GM23338 (cell line): ENCODE measurements at regions not wholly inside any gene's neighbourhood (a gene's known extent, or its start where the extent isn't known, plus 50 kb on each side); places are given as distances from the start of the nearest gene placed in this dataset.

Experiments used
- ATAC-seq: fragments of 200-7000 bp; cut with Tn5 transposase; 3 replicates; pipeline ENCODE4 v1.9.1; 2020
- DNase-seq: peaks from one replicate; pipeline ENCODE4 v3.0.0-alpha.2; 2015; ENCODE audit warnings: low spot score
- H2AFZ ChIP-seq: fragments of 200-600 bp; sonication (generic); 2 replicates; pipeline ENCODE4 v1.8.0; 2016; ENCODE audit warnings: antibody characterized with exemption, mild to moderate bottlenecking, moderate library complexity
- H3F3A ChIP-seq: fragments of 200-600 bp; sonication (generic); replicated peaks from 2 replicates; pipeline ENCODE4 v1.8.0; 2017; ENCODE audit warnings: antibody characterized with exemption, mixed run types, low read depth
- H3K27ac ChIP-seq: fragments of 200-600 bp; sonication (generic); 2 replicates; pipeline ENCODE4 v1.6.1; 2016; ENCODE audit warnings: low read depth
- H3K27me3 ChIP-seq: fragments of 200-600 bp; sonication (generic); 2 replicates; pipeline ENCODE4 v1.8.0; 2016; ENCODE audit warnings: mild to moderate bottlenecking, mixed run types, moderate library complexity; ENCODE audit not compliant: insufficient read depth
- H3K36me3 ChIP-seq: fragments of 200-600 bp; sonication (generic); 2 replicates; pipeline ENCODE4 v1.8.0; 2016; ENCODE audit warnings: mild to moderate bottlenecking; ENCODE audit not compliant: insufficient read depth
- H3K4me1 ChIP-seq: fragments of 200-600 bp; sonication (generic); 2 replicates; pipeline ENCODE4 v1.8.0; 2016; ENCODE audit warnings: mild to moderate bottlenecking, moderate library complexity; ENCODE audit not compliant: insufficient read depth
- H3K4me2 ChIP-seq: fragments of 200-600 bp; sonication (generic); 2 replicates; pipeline ENCODE4 v1.7.1; 2017; ENCODE audit warnings: mixed run types
- H3K4me3 ChIP-seq: fragments of 200-600 bp; sonication (generic); 2 replicates; pipeline ENCODE4 v1.6.1; 2016; ENCODE audit warnings: mixed run types
- H3K79me2 ChIP-seq: fragments of 200-600 bp; sonication (generic); replicated peaks from 2 replicates; pipeline ENCODE4 v1.8.0; 2017; ENCODE audit warnings: mild to moderate bottlenecking; ENCODE audit not compliant: insufficient read depth
- H3K9me2 ChIP-seq: fragments of 200-600 bp; sonication (generic); 2 replicates; pipeline ENCODE4 v1.8.0; 2017; ENCODE audit not compliant: insufficient read depth
- H4K20me1 ChIP-seq: fragments of 200-600 bp; sonication (generic); replicated peaks from 2 replicates; pipeline ENCODE4 v1.8.0; 2017; ENCODE audit warnings: mild to moderate bottlenecking; ENCODE audit not compliant: insufficient read depth
- H3K27ac Mint-ChIP-seq: 2 replicates; pipeline ENCODE4 v1.8.0; 2020; ENCODE audit warnings: inconsistent platforms, mild to moderate bottlenecking, moderate library complexity, mixed read lengths
- H3K27me3 Mint-ChIP-seq: 3 replicates; pipeline ENCODE4 v1.8.0; 2022; ENCODE audit warnings: low read depth, mild to moderate bottlenecking, moderate library complexity, mixed read lengths, inconsistent platforms; ENCODE audit not compliant: insufficient read depth, poor library complexity
- H3K36me3 Mint-ChIP-seq: 3 replicates; pipeline ENCODE4 v1.8.0; 2021; ENCODE audit warnings: low read depth, mild to moderate bottlenecking, inconsistent platforms, moderate library complexity, mixed read lengths
- H3K4me1 Mint-ChIP-seq: 3 replicates; pipeline ENCODE4 v1.8.0; 2020; ENCODE audit warnings: mild to moderate bottlenecking, inconsistent platforms, mixed read lengths
- H3K4me3 Mint-ChIP-seq: 3 replicates; pipeline ENCODE4 v1.8.0; 2021; ENCODE audit warnings: moderate library complexity, mild to moderate bottlenecking, inconsistent platforms, mixed read lengths
- H3K9me3 Mint-ChIP-seq: 3 replicates; pipeline ENCODE4 v1.8.0; 2020; ENCODE audit warnings: moderate library complexity, mild to moderate bottlenecking, inconsistent platforms, mixed read lengths
- CREB1 ChIP-seq: fragments of 250-450 bp; sonication (Bioruptor Pico); IDR thresholded peaks from 2 replicates; pipeline ENCODE4 v1.5.0; 2020; ENCODE audit warnings: low read depth, mild to moderate bottlenecking, moderate library complexity
- EZH2 ChIP-seq: fragments of 200-600 bp; sonication (generic); IDR thresholded peaks from one replicate; pipeline ENCODE4 v1.8.0; 2017; ENCODE audit warnings: antibody characterized with exemption, mild to moderate bottlenecking, low read depth; ENCODE audit not compliant: unreplicated experiment
- JUNB ChIP-seq: IDR thresholded peaks from one replicate; pipeline ENCODE4 v1.6.1; 2016; ENCODE audit warnings: antibody characterized with exemption; ENCODE audit not compliant: unreplicated experiment
- NANOG ChIP-seq: IDR thresholded peaks from 2 replicates; pipeline ENCODE4 v1.6.1; 2016; ENCODE audit warnings: antibody characterized with exemption, borderline replicate concordance
- STAT1 ChIP-seq: IDR thresholded peaks from one replicate; pipeline ENCODE4 v1.6.1; 2016; ENCODE audit warnings: antibody characterized with exemption; ENCODE audit not compliant: unreplicated experiment
- ZNF331 ChIP-seq: fragments of 250-450 bp; sonication (Bioruptor Pico); IDR thresholded peaks from 2 replicates; pipeline ENCODE4 v1.5.0; 2020; ENCODE audit warnings: low read depth, mild to moderate bottlenecking, moderate library complexity
- TF ChIP-seq, protein P1 (sequence below): fragments of 250-450 bp; sonication (Bioruptor Pico); IDR thresholded peaks from 2 replicates; pipeline ENCODE4 v1.5.0; 2020; ENCODE audit warnings: mild to moderate bottlenecking, moderate library complexity
- TF ChIP-seq, protein P2 (sequence below), 2 experiments: fragments of 200-600 bp in 1 of 2; sonication (generic) in 1 of 2; conservative IDR thresholded peaks; 2 replicates each; pipeline versions ENCODE4 v1.5.1 to v1.6.1; 2016 to 2017; ENCODE audit warnings: antibody characterized with exemption in 2 of 2, low read depth in 2 of 2, mild to moderate bottlenecking in 2 of 2, moderate library complexity in 1 of 2
- TF ChIP-seq, protein P3 (sequence below): IDR thresholded peaks from 2 replicates; pipeline ENCODE4 v1.6.1; 2016; ENCODE audit warnings: antibody characterized with exemption
- TF ChIP-seq, protein P4 (sequence below): IDR thresholded peaks from one replicate; pipeline ENCODE4 v1.6.1; 2018; ENCODE audit warnings: antibody characterized with exemption; ENCODE audit not compliant: unreplicated experiment

- 0 out of 3 replicates have a peak, but pooled peaks cover 1% of the 10 kb centered on the region for H3K9me3 Mint-ChIP-seq
- H3K27me3 ChIP-seq: no peaks in the 10 kb centered on the region
- H3F3A ChIP-seq: no peaks in the 10 kb centered on the region
- ATAC-seq: no peak
- H3K36me3 Mint-ChIP-seq: peaks cover 4% of the 10 kb centered on the region; the same call in 1 of the 3 replicates
- no peak overlapping the region for H3K27ac ChIP-seq
- H3K4me2 ChIP-seq: no peak overlapping the region
- no peaks in the 10 kb centered on the region for H4K20me1 ChIP-seq
- no peak for DNase-seq
- TF ChIP-seq, protein P1, sequence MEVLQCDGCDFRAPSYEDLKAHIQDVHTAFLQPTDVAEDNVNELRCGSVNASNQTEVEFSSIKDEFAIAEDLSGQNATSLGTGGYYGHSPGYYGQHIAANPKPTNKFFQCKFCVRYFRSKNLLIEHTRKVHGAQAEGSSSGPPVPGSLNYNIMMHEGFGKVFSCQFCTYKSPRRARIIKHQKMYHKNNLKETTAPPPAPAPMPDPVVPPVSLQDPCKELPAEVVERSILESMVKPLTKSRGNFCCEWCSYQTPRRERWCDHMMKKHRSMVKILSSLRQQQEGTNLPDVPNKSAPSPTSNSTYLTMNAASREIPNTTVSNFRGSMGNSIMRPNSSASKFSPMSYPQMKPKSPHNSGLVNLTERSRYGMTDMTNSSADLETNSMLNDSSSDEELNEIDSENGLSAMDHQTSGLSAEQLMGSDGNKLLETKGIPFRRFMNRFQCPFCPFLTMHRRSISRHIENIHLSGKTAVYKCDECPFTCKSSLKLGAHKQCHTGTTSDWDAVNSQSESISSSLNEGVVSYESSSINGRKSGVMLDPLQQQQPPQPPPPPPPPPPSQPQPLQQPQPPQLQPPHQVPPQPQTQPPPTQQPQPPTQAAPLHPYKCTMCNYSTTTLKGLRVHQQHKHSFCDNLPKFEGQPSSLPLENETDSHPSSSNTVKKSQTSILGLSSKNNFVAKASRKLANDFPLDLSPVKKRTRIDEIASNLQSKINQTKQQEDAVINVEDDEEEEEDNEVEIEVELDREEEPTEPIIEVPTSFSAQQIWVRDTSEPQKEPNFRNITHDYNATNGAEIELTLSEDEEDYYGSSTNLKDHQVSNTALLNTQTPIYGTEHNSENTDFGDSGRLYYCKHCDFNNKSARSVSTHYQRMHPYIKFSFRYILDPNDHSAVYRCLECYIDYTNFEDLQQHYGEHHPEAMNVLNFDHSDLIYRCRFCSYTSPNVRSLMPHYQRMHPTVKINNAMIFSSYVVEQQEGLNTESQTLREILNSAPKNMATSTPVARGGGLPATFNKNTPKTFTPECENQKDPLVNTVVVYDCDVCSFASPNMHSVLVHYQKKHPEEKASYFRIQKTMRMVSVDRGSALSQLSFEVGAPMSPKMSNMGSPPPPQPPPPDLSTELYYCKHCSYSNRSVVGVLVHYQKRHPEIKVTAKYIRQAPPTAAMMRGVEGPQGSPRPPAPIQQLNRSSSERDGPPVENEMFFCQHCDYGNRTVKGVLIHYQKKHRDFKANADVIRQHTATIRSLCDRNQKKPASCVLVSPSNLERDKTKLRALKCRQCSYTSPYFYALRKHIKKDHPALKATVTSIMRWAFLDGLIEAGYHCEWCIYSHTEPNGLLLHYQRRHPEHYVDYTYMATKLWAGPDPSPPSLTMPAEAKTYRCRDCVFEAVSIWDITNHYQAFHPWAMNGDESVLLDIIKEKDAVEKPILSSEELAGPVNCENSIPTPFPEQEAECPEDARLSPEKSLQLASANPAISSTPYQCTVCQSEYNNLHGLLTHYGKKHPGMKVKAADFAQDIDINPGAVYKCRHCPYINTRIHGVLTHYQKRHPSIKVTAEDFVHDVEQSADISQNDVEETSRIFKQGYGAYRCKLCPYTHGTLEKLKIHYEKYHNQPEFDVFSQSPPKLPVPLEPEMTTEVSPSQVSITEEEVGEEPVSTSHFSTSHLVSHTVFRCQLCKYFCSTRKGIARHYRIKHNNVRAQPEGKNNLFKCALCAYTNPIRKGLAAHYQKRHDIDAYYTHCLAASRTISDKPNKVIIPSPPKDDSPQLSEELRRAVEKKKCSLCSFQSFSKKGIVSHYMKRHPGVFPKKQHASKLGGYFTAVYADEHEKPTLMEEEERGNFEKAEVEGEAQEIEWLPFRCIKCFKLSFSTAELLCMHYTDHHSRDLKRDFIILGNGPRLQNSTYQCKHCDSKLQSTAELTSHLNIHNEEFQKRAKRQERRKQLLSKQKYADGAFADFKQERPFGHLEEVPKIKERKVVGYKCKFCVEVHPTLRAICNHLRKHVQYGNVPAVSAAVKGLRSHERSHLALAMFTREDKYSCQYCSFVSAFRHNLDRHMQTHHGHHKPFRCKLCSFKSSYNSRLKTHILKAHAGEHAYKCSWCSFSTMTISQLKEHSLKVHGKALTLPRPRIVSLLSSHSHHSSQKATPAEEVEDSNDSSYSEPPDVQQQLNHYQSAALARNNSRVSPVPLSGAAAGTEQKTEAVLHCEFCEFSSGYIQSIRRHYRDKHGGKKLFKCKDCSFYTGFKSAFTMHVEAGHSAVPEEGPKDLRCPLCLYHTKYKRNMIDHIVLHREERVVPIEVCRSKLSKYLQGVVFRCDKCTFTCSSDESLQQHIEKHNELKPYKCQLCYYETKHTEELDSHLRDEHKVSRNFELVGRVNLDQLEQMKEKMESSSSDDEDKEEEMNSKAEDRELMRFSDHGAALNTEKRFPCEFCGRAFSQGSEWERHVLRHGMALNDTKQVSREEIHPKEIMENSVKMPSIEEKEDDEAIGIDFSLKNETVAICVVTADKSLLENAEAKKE (CRISPR knock-in tag): no peak
- TF ChIP-seq CREB1 (CRISPR knock-in tag): no peak
- H3K27ac Mint-ChIP-seq: 0 out of 2 replicates have a peak overlapping the region, but pooled peaks have one; percentile 49
- H3K36me3 ChIP-seq: no peaks in the 10 kb centered on the region
- H3K4me3 Mint-ChIP-seq: no peak overlapping the region
- H3K4me3 ChIP-seq: no peak overlapping the region
- peaks cover 14% of the 10 kb centered on the region for H3K4me1 ChIP-seq
- H3K27me3 Mint-ChIP-seq: peaks cover 5% of the 10 kb centered on the region
- H3K9me2 ChIP-seq: peaks cover 3% of the 10 kb centered on the region; the same call in 1 of the 2 replicates
- H3K79me2 ChIP-seq: no peaks in the 10 kb centered on the region
- H3K4me1 Mint-ChIP-seq: peaks cover 23% of the 10 kb centered on the region
- no peak overlapping the region for H2AFZ ChIP-seq
Observed at GRCh38 chr7:133201470-133201869, 51.4 kb upstream of the EXOC4 start.

DNA sequence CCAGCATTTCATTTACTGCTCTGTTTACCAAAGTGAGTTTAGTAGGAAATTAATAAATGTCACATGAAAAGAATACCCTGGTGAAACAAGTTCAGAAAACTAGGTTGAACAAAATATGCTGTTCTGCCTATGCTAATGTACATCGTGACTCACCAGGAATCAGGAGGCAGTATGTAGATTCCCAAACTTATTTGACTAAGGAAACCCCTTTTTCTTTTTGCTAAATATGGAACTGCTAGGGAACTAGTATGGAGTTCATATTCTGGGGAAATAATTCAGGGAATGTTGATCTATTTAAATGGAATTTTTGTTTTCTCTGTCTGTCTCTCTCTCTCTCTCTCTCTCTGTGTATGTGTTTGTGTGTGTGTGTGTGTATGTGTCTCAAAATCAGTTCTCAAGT lies 49.9 kb upstream of the EXOC4 start:
- no peak overlapping the region for H3K27ac ChIP-seq
- H3K79me2 ChIP-seq: no peaks in the 10 kb centered on the region
- Mint-ChIP-seq H3K4me3 (no peak overlapping the region), H3K36me3 (peaks cover 12% of the 10 kb centered on the region; the same call in 2 of the 3 replicates), H3K27ac (no peak overlapping the region), H3K27me3 (peaks cover 8% of the 10 kb centered on the region), H3K9me3 (peaks cover 12% of the 10 kb centered on the region), H3K4me1 (peaks cover 10% of the 10 kb centered on the region)
- H4K20me1 ChIP-seq: no peaks in the 10 kb centered on the region
- no peak overlapping the region for H3K4me2 ChIP-seq
- H3K4me1 ChIP-seq: peaks cover 6% of the 10 kb centered on the region
- peaks cover 3% of the 10 kb centered on the region; the same call in 1 of the 2 replicates for H3K9me2 ChIP-seq
- H3K36me3 ChIP-seq: no peaks in the 10 kb centered on the region
- no peaks in the 10 kb centered on the region for H3F3A ChIP-seq
- no peak for DNase-seq
- H3K4me3 ChIP-seq: no peak overlapping the region
- H2AFZ ChIP-seq: no peak overlapping the region
- H3K27me3 ChIP-seq: no peaks in the 10 kb centered on the region
- no peak for ATAC-seq
- no peak for TF ChIP-seq ZNF331
- no peak for TF ChIP-seq NANOG
- TF ChIP-seq, protein P2, sequence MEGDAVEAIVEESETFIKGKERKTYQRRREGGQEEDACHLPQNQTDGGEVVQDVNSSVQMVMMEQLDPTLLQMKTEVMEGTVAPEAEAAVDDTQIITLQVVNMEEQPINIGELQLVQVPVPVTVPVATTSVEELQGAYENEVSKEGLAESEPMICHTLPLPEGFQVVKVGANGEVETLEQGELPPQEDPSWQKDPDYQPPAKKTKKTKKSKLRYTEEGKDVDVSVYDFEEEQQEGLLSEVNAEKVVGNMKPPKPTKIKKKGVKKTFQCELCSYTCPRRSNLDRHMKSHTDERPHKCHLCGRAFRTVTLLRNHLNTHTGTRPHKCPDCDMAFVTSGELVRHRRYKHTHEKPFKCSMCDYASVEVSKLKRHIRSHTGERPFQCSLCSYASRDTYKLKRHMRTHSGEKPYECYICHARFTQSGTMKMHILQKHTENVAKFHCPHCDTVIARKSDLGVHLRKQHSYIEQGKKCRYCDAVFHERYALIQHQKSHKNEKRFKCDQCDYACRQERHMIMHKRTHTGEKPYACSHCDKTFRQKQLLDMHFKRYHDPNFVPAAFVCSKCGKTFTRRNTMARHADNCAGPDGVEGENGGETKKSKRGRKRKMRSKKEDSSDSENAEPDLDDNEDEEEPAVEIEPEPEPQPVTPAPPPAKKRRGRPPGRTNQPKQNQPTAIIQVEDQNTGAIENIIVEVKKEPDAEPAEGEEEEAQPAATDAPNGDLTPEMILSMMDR (conservative IDR thresholded peaks at IDR 0.05; ENCODE audit: low read depth in 2 of 2): no peak
- TF ChIP-seq JUNB: no peak
- TF ChIP-seq, protein P3, sequence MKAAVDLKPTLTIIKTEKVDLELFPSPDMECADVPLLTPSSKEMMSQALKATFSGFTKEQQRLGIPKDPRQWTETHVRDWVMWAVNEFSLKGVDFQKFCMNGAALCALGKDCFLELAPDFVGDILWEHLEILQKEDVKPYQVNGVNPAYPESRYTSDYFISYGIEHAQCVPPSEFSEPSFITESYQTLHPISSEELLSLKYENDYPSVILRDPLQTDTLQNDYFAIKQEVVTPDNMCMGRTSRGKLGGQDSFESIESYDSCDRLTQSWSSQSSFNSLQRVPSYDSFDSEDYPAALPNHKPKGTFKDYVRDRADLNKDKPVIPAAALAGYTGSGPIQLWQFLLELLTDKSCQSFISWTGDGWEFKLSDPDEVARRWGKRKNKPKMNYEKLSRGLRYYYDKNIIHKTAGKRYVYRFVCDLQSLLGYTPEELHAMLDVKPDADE: no peak
- TF ChIP-seq, protein P4, sequence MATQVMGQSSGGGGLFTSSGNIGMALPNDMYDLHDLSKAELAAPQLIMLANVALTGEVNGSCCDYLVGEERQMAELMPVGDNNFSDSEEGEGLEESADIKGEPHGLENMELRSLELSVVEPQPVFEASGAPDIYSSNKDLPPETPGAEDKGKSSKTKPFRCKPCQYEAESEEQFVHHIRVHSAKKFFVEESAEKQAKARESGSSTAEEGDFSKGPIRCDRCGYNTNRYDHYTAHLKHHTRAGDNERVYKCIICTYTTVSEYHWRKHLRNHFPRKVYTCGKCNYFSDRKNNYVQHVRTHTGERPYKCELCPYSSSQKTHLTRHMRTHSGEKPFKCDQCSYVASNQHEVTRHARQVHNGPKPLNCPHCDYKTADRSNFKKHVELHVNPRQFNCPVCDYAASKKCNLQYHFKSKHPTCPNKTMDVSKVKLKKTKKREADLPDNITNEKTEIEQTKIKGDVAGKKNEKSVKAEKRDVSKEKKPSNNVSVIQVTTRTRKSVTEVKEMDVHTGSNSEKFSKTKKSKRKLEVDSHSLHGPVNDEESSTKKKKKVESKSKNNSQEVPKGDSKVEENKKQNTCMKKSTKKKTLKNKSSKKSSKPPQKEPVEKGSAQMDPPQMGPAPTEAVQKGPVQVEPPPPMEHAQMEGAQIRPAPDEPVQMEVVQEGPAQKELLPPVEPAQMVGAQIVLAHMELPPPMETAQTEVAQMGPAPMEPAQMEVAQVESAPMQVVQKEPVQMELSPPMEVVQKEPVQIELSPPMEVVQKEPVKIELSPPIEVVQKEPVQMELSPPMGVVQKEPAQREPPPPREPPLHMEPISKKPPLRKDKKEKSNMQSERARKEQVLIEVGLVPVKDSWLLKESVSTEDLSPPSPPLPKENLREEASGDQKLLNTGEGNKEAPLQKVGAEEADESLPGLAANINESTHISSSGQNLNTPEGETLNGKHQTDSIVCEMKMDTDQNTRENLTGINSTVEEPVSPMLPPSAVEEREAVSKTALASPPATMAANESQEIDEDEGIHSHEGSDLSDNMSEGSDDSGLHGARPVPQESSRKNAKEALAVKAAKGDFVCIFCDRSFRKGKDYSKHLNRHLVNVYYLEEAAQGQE: no peak
- TF ChIP-seq EZH2: no peak
- no peak for TF ChIP-seq STAT1
